ENCODE measurements at regions not wholly inside any gene's neighbourhood (a gene's known extent, or its start where the extent isn't known, plus 50 kb on each side); places are given as distances from the start of the nearest gene placed in this dataset.
"Not testable (repeated sequence)": the region's sequence is repeated elsewhere in the genome, so short reads cannot be mapped to it uniquely, and the experiment has no call there.

DNA sequence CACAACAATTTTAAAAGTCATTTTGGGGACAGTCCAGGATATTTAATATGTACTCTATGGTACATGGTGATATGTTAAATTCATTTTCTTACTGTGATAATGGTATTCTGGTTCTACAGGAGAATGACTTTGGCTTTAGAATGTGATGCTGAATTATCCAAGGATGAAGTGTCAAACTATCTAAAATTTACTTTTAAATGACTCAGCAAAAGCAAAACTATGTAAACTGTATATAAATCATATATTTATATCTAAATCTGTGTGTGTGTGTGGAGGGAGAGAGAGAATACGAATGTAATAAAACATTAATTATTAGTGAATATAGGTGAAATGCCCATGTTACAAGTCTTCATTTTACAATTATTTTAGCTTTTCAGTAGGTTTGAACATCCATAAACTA lies 733.8 kb upstream of the CA10 start:
- DNase-seq (ENCODE audit: low read depth) = no peak

DNA sequence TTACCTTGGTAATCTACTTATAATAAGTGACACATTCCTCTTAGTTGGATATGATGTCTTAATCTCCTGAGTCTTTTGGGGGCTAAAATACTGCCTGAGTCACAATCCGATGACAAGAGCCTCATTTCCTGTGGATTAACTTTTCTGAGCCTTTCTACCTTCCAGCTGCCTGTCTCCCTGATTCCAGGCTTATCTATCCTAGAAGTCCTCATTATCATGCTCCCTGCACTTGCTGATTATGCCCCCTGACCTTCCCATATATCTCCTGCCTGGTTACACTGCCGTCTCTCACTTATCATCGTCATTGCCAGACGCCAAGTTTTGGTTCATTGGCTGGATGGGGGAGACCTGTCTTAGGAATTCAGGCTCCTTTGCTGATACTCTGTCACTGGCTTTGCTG lies 727.4 kb upstream of the CA10 start:
- DNase-seq (ENCODE audit: low read depth) = no peak

GRCh38 chr17:52883907-52884491 lies 725.5 kb upstream of the CA10 start:
- DNase-seq (ENCODE audit: low read depth) = not testable (repeated sequence)

GRCh38 chr17:52846767-52847166 lies 688.3 kb upstream of the CA10 start:
- DNase-seq (ENCODE audit: low read depth) = not testable (repeated sequence)

DNA sequence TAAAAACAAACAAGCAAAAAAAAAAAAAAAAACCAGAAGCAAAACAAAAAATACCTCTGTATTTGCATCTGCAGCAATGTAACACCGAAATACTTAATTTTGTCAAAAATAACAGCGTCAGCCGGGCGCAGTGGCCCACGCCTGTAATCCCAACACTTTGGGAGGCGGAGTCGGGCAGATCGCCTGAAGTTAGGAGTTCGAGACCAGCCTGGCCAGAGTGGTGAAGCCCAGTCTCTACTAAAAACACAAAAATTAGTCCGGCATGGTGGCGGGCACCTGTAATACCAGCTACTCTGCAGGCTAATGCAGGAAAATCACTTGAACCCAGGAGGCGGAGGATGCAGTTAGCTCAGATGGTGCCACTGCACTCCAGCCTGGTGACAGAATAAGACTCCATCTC lies 683.5 kb upstream of the CA10 start:
- DNase-seq (ENCODE audit: low read depth) = no peak

GRCh38 chr17:52837492-52837891 lies 679.0 kb upstream of the CA10 start:
- DNase-seq (ENCODE audit: low read depth) = no peak

GRCh38 chr17:52831536-52831935 lies 673.0 kb upstream of the CA10 start:
- DNase-seq (ENCODE audit: low read depth) = no peak

DNA sequence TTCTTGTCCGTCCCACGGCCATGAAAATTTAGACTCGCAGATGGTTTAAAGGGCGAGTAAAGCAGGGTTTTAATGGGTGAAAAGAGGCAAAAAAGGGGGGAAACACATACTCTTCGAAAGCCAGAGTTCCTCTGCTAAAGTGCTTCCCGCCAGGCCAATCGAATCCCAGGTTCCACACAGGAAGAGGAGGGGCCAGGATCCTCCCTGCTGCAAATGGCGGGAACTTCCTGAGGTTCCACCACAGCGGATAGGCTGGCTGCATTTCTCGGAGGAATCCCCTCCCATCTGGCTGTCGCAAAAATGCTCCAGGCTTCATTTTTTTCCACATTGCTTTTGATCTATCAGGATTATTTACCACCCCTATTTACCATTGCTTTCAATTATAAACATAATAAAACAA lies 670.1 kb upstream of the CA10 start:
- no peak for DNase-seq (ENCODE audit: low read depth)

DNA sequence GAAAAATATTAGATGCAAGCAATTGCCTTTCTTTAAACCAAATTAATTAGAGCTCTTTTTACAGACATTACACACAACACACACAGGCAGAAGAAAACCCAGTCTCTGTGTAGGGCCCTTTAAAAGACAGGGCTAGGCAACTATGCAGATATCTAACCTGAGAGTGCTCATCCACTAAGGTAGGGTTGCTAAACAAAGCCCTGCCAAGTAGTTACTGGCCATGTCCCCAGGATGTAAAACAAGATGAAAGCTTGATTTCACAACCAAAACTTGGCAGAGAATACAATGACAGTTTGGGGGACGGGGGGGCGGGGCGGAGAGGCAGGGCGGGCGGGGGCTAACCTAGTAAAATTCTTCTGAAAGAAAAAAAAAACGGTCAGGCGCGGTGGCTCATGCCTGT lies 669.0 kb upstream of the CA10 start:
- no peak for DNase-seq (ENCODE audit: low read depth)

DNA sequence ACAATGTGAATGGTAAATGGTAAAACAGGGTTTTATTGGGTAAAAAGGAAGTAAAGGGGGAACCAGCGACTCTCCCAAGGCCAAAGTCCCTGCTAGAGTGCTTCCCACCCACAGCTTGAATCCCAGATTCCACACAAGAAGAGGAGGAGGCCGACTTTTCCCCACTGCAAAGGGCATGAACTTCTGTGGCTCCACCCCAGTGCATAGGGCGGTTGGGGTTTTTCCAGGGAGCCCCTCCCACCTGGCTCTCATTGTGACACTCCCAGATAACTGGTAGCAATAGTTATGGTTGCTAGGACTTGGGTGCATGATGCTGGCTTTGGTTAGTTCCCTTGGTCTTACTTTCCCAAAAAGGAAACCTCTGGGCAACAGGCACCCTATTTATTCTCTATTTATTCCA lies 666.0 kb upstream of the CA10 start:
- DNase-seq (ENCODE audit: low read depth) = no peak

DNA sequence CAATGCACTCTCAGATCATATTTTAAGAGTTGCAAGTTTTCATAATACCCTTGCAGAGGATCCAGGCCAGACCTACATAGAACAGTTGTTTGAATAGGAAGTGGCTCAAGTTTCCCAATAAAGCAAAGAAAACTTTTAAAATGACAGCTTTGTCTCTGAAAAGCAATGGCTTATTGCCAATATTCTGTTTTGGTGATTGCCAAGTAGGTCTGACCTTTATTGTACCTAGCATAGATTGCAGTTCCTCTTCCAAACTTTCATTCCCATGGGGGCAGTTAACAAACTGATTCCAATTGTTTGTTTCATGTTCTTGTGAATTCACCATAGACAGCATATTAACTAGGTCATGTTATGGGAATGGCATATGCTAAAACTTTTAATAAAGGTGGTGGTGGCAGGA lies 664.6 kb upstream of the CA10 start:
- DNase-seq (ENCODE audit: low read depth) = no peak

DNA sequence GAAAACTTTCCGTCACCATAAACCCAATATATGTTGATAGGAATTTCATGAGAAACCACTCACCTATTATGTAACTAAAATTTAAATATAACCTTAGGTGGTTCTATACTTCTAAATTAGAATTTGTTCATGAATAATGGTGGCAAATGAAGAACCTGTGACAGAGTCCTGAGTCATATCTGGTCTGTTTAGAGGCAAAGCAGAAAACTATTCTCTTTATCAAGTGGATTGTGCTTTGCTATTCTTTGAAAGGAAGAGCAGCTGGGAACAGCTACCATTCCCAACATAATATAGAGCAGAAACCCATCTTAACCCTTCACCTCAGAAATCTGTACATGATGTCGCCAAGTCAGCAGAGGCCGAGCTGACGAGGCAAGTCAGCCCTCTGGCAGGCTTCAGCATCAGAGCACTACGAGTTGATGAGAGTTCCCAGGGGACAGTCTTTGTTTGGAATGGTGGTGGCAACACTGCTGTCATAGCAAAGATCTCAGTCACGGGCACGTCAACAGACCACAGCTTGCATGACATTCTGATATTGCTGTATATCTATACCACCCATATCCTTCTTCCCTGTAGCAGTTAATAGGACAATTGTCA lies 631.9 kb upstream of the CA10 start:
- no peak for DNase-seq (ENCODE audit: low read depth)

GRCh38 chr17:52789829-52790228 lies 631.3 kb upstream of the CA10 start:
- no peak for DNase-seq (ENCODE audit: low read depth)

GRCh38 chr17:52776234-52776633 lies 617.7 kb upstream of the CA10 start:
- no peak for DNase-seq (ENCODE audit: low read depth)

DNA sequence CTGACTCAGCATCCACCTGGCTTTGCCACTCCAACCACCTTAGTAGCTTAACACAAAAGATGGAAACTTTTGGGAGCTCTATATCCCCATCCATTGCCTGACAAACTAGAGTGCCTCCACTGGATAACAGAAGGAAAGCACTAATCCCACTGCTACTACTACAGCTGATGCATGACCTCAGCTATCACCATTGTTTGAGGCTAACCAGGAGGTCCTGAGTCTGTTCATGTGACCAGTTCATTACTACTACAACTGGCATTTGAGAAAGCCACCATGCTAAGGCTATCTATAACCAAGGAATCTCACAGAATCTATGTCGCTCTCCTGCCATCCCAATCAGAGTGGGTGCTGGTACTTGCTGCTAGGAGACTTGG lies 604.3 kb upstream of the CA10 start:
- no peak for DNase-seq (ENCODE audit: low read depth)

GRCh38 chr17:52762147-52762793 lies 603.8 kb upstream of the CA10 start:
- DNase-seq (ENCODE audit: low read depth) = no peak

GRCh38 chr17:52759864-52760263 lies 601.4 kb upstream of the CA10 start:
- DNase-seq (ENCODE audit: low read depth) = no peak

DNA sequence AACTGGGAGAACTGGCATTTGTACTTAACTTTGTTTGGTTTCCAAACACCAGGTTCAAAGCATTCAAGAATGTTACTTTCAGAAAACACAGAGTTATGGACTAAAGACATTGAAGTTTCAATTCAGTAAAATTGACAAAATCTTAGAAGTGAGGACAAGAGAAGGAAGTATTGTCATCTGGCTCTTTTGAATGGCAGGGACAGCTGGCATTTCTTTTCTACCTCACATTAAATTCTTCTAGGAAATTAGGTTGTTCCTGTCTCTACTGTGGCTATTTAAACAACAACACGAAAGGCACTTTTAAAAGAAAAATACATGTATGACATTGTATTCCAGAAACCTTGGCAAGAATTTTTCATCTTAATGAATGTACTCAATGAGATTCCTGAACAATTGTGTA lies 600.0 kb upstream of the CA10 start:
- no peak for DNase-seq (ENCODE audit: low read depth)

GRCh38 chr17:52756746-52757145 lies 598.2 kb upstream of the CA10 start:
- no peak for DNase-seq (ENCODE audit: low read depth)

DNA sequence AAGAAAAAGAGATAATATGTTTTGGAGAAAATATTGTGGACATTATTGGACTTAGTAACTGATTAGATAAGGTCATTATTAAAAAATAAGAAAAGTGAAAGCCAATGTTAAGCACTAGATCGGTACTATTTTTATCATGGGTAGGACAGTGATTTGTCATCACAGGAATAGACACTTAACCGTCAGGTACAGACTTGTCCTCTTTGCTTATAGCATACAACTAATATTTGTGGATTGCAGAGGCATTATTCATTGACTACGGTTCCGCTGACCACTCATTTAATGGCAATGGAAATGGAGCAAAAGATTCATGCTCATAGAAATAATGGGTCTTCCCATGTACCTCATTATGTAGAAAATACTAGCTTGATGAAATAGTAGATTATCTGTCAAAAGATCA lies 596.3 kb upstream of the CA10 start:
- no peak for DNase-seq (ENCODE audit: low read depth)

DNA sequence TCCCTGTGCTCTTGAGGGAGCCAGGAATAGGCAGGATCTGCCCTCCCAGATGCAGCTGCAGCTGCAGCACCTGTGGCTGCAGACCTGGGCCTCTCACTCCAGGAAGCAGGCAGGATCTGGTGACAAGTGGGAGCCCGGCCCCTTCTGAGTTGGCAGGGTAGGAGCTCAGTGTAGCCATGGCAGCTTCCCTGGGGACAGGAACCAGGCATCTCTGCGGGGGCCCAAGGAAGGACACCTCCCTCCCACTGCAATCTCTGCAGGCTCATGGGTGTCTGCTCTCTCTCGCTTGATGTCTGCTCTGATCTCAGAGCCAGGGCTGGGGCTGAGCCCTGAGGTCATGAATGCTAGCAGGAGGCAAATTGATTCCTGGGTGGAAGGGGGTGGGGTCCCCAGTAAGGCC lies 592.5 kb upstream of the CA10 start:
- DNase-seq (ENCODE audit: low read depth) = no peak

DNA sequence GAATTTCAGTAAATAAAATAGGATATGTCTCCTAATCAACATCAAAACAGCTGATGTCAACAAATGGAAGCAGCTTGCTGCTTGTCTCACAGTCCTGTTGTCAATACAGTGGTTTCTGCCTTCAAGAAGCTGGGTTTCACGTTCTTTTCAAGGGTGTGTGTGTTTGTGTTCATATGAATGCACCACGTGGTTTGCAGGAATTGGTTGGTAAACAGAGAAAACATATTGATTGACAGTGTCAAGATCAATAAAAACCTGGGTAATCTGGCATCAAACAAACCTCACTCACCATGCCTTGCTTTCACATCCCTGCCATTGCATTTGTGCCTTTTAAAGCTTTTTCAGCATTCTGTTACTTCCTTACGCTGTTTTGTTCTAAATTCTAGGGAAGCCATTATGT lies 585.7 kb upstream of the CA10 start:
- no peak for DNase-seq (ENCODE audit: low read depth)

- no peak for DNase-seq (ENCODE audit: low read depth)
Observed at GRCh38 chr17:52740006-52740405, 581.5 kb upstream of the CA10 start.

DNA sequence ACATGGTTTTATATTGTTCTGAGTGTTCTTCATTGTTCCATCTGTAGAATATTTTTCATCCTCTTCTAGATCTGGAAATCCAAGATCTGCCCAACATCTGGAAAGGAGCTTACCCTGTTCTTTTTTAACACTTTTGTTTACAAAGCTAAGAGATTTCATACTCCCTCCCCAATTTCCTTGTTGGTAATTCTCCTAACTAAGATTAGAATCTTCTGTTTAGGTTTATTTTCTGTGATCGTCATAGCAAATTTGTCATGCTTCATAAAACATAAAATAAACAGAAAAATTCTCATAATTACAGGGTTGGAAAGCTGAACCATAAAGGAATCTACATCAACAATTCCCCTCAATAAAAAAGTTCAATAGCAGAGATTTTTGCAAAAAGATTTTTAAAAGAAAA lies 580.3 kb upstream of the CA10 start:
- DNase-seq (ENCODE audit: low read depth) = no peak

All from HS-5 (cell line).